ENCODE measurements at regions not wholly inside any gene's neighbourhood (a gene's known extent, or its start where the extent isn't known, plus 50 kb on each side); places are given as distances from the start of the nearest gene placed in this dataset.
"Not testable (repeated sequence)": the region's sequence is repeated elsewhere in the genome, so short reads cannot be mapped to it uniquely, and the experiment has no call there.

- no peak for TF ChIP-seq Cebpa-rat (IDR thresholded peaks at IDR 0.05)
- Histone ChIP-seq H3K4me1 (no peaks in the 10 kb centered on the region), H3K27me3 (no peaks in the 10 kb centered on the region), H3K36me3 (no peaks in the 10 kb centered on the region), H3K4me2 (no peak overlapping the region), H3K4me3 (no peak overlapping the region), H4K20me1 (no peaks in the 10 kb centered on the region), H3K27ac (no peak overlapping the region), H3K9me3 (no peaks in the 10 kb centered on the region), H3K9ac (no peak overlapping the region)
Measured at GRCh38 chr1:74856174-74856573, 123.2 kb downstream of the TYW3 start.

GRCh38 chr1:74857676-74858075, 124.7 kb downstream of the TYW3 start:
- no peaks in the 10 kb centered on the region for H3K9me3 ChIP-seq
- H4K20me1 ChIP-seq = no peaks in the 10 kb centered on the region
- H3K9ac ChIP-seq = no peak overlapping the region
- H3K4me2 ChIP-seq = no peak overlapping the region
- TF ChIP-seq Cebpa-rat (IDR thresholded peaks at IDR 0.05) = no peak
- H3K27me3 ChIP-seq = no peaks in the 10 kb centered on the region
- no peak overlapping the region for H3K27ac ChIP-seq
- H3K4me1 ChIP-seq = no peaks in the 10 kb centered on the region
- H3K36me3 ChIP-seq = no peaks in the 10 kb centered on the region
- H3K4me3 ChIP-seq = no peak overlapping the region

- no peak for TF ChIP-seq Cebpa-rat (IDR thresholded peaks at IDR 0.05)
- H3K4me1 ChIP-seq = no peaks in the 10 kb centered on the region
- no peak overlapping the region for H3K4me2 ChIP-seq
- no peak overlapping the region for H3K9ac ChIP-seq
- H3K27ac ChIP-seq = no peak overlapping the region
- no peak overlapping the region for H3K4me3 ChIP-seq
- no peaks in the 10 kb centered on the region for H3K9me3 ChIP-seq
- H3K27me3 ChIP-seq = no peaks in the 10 kb centered on the region
- no peaks in the 10 kb centered on the region for H3K36me3 ChIP-seq
- no peaks in the 10 kb centered on the region for H4K20me1 ChIP-seq
Measured at GRCh38 chr1:74858136-74858535, 125.2 kb downstream of the TYW3 start.

- H3K4me3 ChIP-seq = no peak overlapping the region
- H3K27ac ChIP-seq = no peak overlapping the region
- peaks cover 23% of the 10 kb centered on the region for H3K9me3 ChIP-seq
- no peaks in the 10 kb centered on the region for H4K20me1 ChIP-seq
- no peaks in the 10 kb centered on the region for H3K36me3 ChIP-seq
- no peaks in the 10 kb centered on the region for H3K27me3 ChIP-seq
- TF ChIP-seq Cebpa-rat (IDR thresholded peaks at IDR 0.05) = no peak
- H3K4me2 ChIP-seq = no peak overlapping the region
- H3K4me1 ChIP-seq = no peaks in the 10 kb centered on the region
- H3K9ac ChIP-seq = no peak overlapping the region
Measured at GRCh38 chr1:74861867-74862266, 128.9 kb downstream of the TYW3 start.

GRCh38 chr1:74869702-74870101, 136.8 kb downstream of the TYW3 start:
- Histone ChIP-seq H3K4me2 (no peak overlapping the region), H3K36me3 (peaks cover 8% of the 10 kb centered on the region; the same call in 1 of the 2 replicates), H4K20me1 (no peaks in the 10 kb centered on the region), H3K9me3 (peaks cover 75% of the 10 kb centered on the region), H3K4me1 (peaks cover 16% of the 10 kb centered on the region), H3K9ac (no peak overlapping the region), H3K4me3 (peak overlapping the region; percentile 39), H3K27me3 (no peaks in the 10 kb centered on the region), H3K27ac (no peak overlapping the region)
- TF ChIP-seq Cebpa-rat (IDR thresholded peaks at IDR 0.05) = no peak

GRCh38 chr1:74877366-74877765, 144.4 kb downstream of the TYW3 start:
- not testable (repeated sequence) for H3K36me3 ChIP-seq, H4K20me1 ChIP-seq, H3K27me3 ChIP-seq, H3K4me3 ChIP-seq, H3K4me1 ChIP-seq, H3K9me3 ChIP-seq, H3K4me2 ChIP-seq, H3K9ac ChIP-seq, H3K27ac ChIP-seq

GRCh38 chr1:74895411-74895810, 162.5 kb downstream of the TYW3 start:
- no peak overlapping the region for H3K4me3 ChIP-seq
- no peak overlapping the region for H3K9ac ChIP-seq
- H3K27me3 ChIP-seq = no peaks in the 10 kb centered on the region
- no peaks in the 10 kb centered on the region for H3K9me3 ChIP-seq
- no peak overlapping the region for H3K27ac ChIP-seq
- TF ChIP-seq Cebpa-rat (IDR thresholded peaks at IDR 0.05) = no peak
- no peak overlapping the region for H3K4me2 ChIP-seq
- no peaks in the 10 kb centered on the region for H4K20me1 ChIP-seq
- no peaks in the 10 kb centered on the region for H3K36me3 ChIP-seq
- no peaks in the 10 kb centered on the region for H3K4me1 ChIP-seq

GRCh38 chr1:74908131-74908530, 175.2 kb downstream of the TYW3 start:
- Histone ChIP-seq H3K4me2 (no peak overlapping the region), H3K4me1 (no peaks in the 10 kb centered on the region), H3K27ac (no peak overlapping the region), H3K9me3 (no peaks in the 10 kb centered on the region), H4K20me1 (no peaks in the 10 kb centered on the region), H3K9ac (no peak overlapping the region), H3K36me3 (no peaks in the 10 kb centered on the region), H3K4me3 (no peak overlapping the region), H3K27me3 (no peaks in the 10 kb centered on the region)
- TF ChIP-seq Cebpa-rat (IDR thresholded peaks at IDR 0.05) = no peak

- no peak for TF ChIP-seq Cebpa-rat (IDR thresholded peaks at IDR 0.05)
- Histone ChIP-seq H3K4me2 (no peak overlapping the region), H3K36me3 (no peaks in the 10 kb centered on the region), H3K9me3 (peaks cover 4% of the 10 kb centered on the region), H4K20me1 (no peaks in the 10 kb centered on the region), H3K4me1 (no peaks in the 10 kb centered on the region), H3K4me3 (no peak overlapping the region), H3K9ac (no peak overlapping the region), H3K27me3 (no peaks in the 10 kb centered on the region), H3K27ac (no peak overlapping the region)
Measured at GRCh38 chr1:74908797-74909196, 175.8 kb downstream of the TYW3 start.

GRCh38 chr1:74913978-74914377, 181.0 kb downstream of the TYW3 start:
- H3K27me3 ChIP-seq = no peaks in the 10 kb centered on the region
- H3K36me3 ChIP-seq = no peaks in the 10 kb centered on the region
- H4K20me1 ChIP-seq = no peaks in the 10 kb centered on the region
- H3K9me3 ChIP-seq = peaks cover 25% of the 10 kb centered on the region
- no peak overlapping the region for H3K4me2 ChIP-seq
- no peak overlapping the region for H3K4me3 ChIP-seq
- H3K9ac ChIP-seq = no peak overlapping the region
- no peaks in the 10 kb centered on the region for H3K4me1 ChIP-seq
- no peak for TF ChIP-seq Cebpa-rat (IDR thresholded peaks at IDR 0.05)
- H3K27ac ChIP-seq = no peak overlapping the region

- no peaks in the 10 kb centered on the region for H3K27me3 ChIP-seq
- H3K9me3 ChIP-seq = no peaks in the 10 kb centered on the region
- H3K9ac ChIP-seq = no peak overlapping the region
- H3K4me3 ChIP-seq = no peak overlapping the region
- no peaks in the 10 kb centered on the region for H3K4me1 ChIP-seq
- no peaks in the 10 kb centered on the region for H4K20me1 ChIP-seq
- H3K36me3 ChIP-seq = no peaks in the 10 kb centered on the region
- TF ChIP-seq Cebpa-rat (IDR thresholded peaks at IDR 0.05) = no peak
- H3K4me2 ChIP-seq = no peak overlapping the region
- no peak overlapping the region for H3K27ac ChIP-seq
Measured at GRCh38 chr1:74933500-74933899, 200.5 kb downstream of the TYW3 start.

All from BLaER1 (cell line).